A549 (cell line): ENCODE measurements at regions not wholly inside any gene's neighbourhood (a gene's known extent, or its start where the extent isn't known, plus 50 kb on each side); places are given as distances from the start of the nearest gene placed in this dataset.

Source experiments
- ATAC-seq, 2 experiments: fragments of 200-7000 bp in 1 of 2; fragments of >200 bp in 1 of 2; cut with Nextera tagmentation in 1 of 2; cut with Tn5 transposase in 1 of 2; 3 replicates each; pipeline versions ENCODE4 v1.8.0 to v1.9.1; 2018 to 2020; ENCODE audit warnings: mild to moderate bottlenecking in 1 of 2, moderate library complexity in 1 of 2
- CTCF ChIA-PET: fragments of 300-600 bp; sonication (Branson Sonifier 250); formaldehyde crosslinking; extraction: SDS; loops from one replicate; lab custom pipeline; 2021; ENCODE audit warnings: antibody characterized with exemption, inconsistent platforms; lab: Yijun Ruan, JAX
- POLR2A ChIA-PET: fragments of 350-600 bp; formaldehyde crosslinking; extraction: SDS; loops from one replicate; lab custom pipeline; 2021; ENCODE audit warnings: antibody characterized with exemption, inconsistent platforms; lab: Yijun Ruan, JAX
- DNase-seq, 2 experiments: peaks; one replicate each; pipeline versions ENCODE4 v3.0.0 to v3.0.0-alpha.2; 2011 to 2016; ENCODE audit warnings: low read depth in 1 of 2, low spot score in 1 of 2
- FAIRE-seq: peaks from 2 replicates; lab custom pipeline; 2011; peaks lifted over from hg19 to GRCh38; lab: Jason Lieb, UNC
- H3K27ac ChIP-seq, 2 experiments: fragments of >200 bp; sonication (Bioruptor Twin); formaldehyde crosslinking; 3 replicates each; pipeline ENCODE4 v1.5.1; 2016 to 2017
- H3K4me1 ChIP-seq: fragments of >200 bp; sonication (Bioruptor Twin); formaldehyde crosslinking; 3 replicates; pipeline ENCODE4 v1.6.1; 2016
- H3K4me2 ChIP-seq: fragments of >200 bp; sonication (Bioruptor Twin); formaldehyde crosslinking; 3 replicates; pipeline ENCODE4 v1.6.1; 2016
- H3K4me3 ChIP-seq: fragments of >200 bp; sonication (Bioruptor Twin); formaldehyde crosslinking; 3 replicates; pipeline ENCODE4 v1.5.1; 2016
- H3K9me3 ChIP-seq: fragments of >200 bp; sonication (Bioruptor Twin); formaldehyde crosslinking; 3 replicates; pipeline ENCODE4 v1.6.1; 2016
- CBX2 ChIP-seq: fragments of 200-600 bp; sonication (generic); IDR thresholded peaks from 2 replicates; pipeline ENCODE4 v1.6.1; 2016; ENCODE audit warnings: low read depth, mild to moderate bottlenecking, borderline replicate concordance
- CEBPB ChIP-seq, 2 experiments: fragments of >200 bp in 1 of 2; sonication (Bioruptor Twin) in 1 of 2; formaldehyde crosslinking in 1 of 2; IDR thresholded peaks; 2 replicates each; pipeline ENCODE4 v1.6.1; 2012 to 2016
- CHD4 ChIP-seq: fragments of 200-600 bp; sonication (generic); IDR thresholded peaks from 2 replicates; pipeline ENCODE4 v1.6.1; 2016; ENCODE audit warnings: antibody characterized with exemption, mild to moderate bottlenecking, borderline replicate concordance
- EHF ChIP-seq: fragments of 250-450 bp; sonication (Bioruptor Pico); IDR thresholded peaks from 2 replicates; pipeline ENCODE4 v1.5.0; 2020; ENCODE audit warnings: mild to moderate bottlenecking
- FOXS1 ChIP-seq: fragments of 250-450 bp; sonication (Bioruptor Pico); IDR thresholded peaks from 2 replicates; pipeline ENCODE4 v1.5.0; 2020; ENCODE audit warnings: mild to moderate bottlenecking, moderate library complexity
- HDAC2 ChIP-seq: fragments of 200-600 bp; sonication (generic); IDR thresholded peaks from 2 replicates; pipeline ENCODE4 v1.6.1; 2016
- HOXB13 ChIP-seq: fragments of 250-450 bp; sonication (Bioruptor Pico); IDR thresholded peaks from 2 replicates; pipeline ENCODE4 v1.5.0; 2020; ENCODE audit warnings: low read depth, mild to moderate bottlenecking, moderate library complexity
- KDM1A ChIP-seq: fragments of 200-600 bp; sonication (generic); IDR thresholded peaks from 2 replicates; pipeline ENCODE4 v1.6.1; 2016; ENCODE audit warnings: low read depth, mild to moderate bottlenecking
- KDM5A ChIP-seq: fragments of 200-600 bp; sonication (generic); IDR thresholded peaks from 2 replicates; pipeline ENCODE4 v1.6.1; 2016; ENCODE audit warnings: antibody characterized with exemption, mild to moderate bottlenecking
- MAFK ChIP-seq: fragments of 450-650 bp; IDR thresholded peaks from 2 replicates; pipeline ENCODE4 v1.6.1; 2014; ENCODE audit not compliant: partially characterized antibody
- MAZ ChIP-seq: fragments of 150-350 bp; IDR thresholded peaks from 2 replicates; pipeline ENCODE4 v1.6.1; 2014; ENCODE audit warnings: antibody characterized with exemption, low read depth, low read length, borderline replicate concordance
- MYC ChIP-seq: IDR thresholded peaks from 2 replicates; pipeline ENCODE4 v1.6.1; 2012; ENCODE audit warnings: mild to moderate bottlenecking, inconsistent platforms, low read length, improper control_type of control experiment, borderline replicate concordance
- POLR2AphosphoS2 ChIP-seq: conservative IDR thresholded peaks from 2 replicates; pipeline ENCODE4 v1.6.1; 2012; ENCODE audit warnings: low read length, improper control_type of control experiment, inconsistent platforms
- RAD21 ChIP-seq, 2 experiments: fragments of >200 bp in 1 of 2; sonication (Bioruptor Twin) in 1 of 2; formaldehyde crosslinking in 1 of 2; IDR thresholded peaks in 1 of 2; conservative IDR thresholded peaks in 1 of 2; 2 replicates in 1 of 2; 3 replicates in 1 of 2; pipeline ENCODE4 v1.6.1; 2012 to 2018; ENCODE audit warnings: inconsistent platforms in 1 of 2
- RARB ChIP-seq: fragments of 250-450 bp; sonication (Bioruptor Pico); IDR thresholded peaks from 2 replicates; pipeline ENCODE4 v1.8.0; 2021; ENCODE audit warnings: mild to moderate bottlenecking, moderate library complexity
- RCOR1 ChIP-seq: fragments of 150-350 bp; IDR thresholded peaks from 2 replicates; pipeline ENCODE4 v1.6.1; 2014; ENCODE audit warnings: antibody characterized with exemption, low read length, low read depth
- SREBF2 ChIP-seq: fragments of 450-650 bp; IDR thresholded peaks from 2 replicates; pipeline ENCODE4 v1.6.1; 2014; ENCODE audit warnings: mild to moderate bottlenecking, moderate library complexity
- ZSCAN20 ChIP-seq: fragments of 250-450 bp; sonication (Bioruptor Pico); IDR thresholded peaks from 2 replicates; pipeline ENCODE4 v1.8.0; 2022; ENCODE audit warnings: mild to moderate bottlenecking, moderate library complexity
- WGBS: methylation state at CpG from one replicate; pipeline ENCODE4 v1.1.6; 2017; ENCODE audit errors: missing lambda C conversion rate; 5-methylcytosine and 5-hydroxymethylcytosine counted together
- TF ChIP-seq, protein P1 (sequence below): IDR thresholded peaks from 2 replicates; pipeline ENCODE4 v1.6.1; 2012

GRCh38 chr1:112265931-112266330 is 130.1 kb upstream of the CTTNBP2NL start:
- no peak for ATAC-seq
- H3K9me3 ChIP-seq: no peaks in the 10 kb centered on the region; the same call in 2 of the 3 replicates
- FAIRE-seq: no peak
- H3K27ac ChIP-seq: no peak overlapping the region
- no peaks in the 10 kb centered on the region for H3K4me1 ChIP-seq
- POLR2A ChIA-PET: no interaction called here
- CTCF ChIA-PET: no interaction called here
- no peak for DNase-seq
- H3K4me3 ChIP-seq: no peak overlapping the region
- H3K4me2 ChIP-seq: no peak overlapping the region
- TF ChIP-seq CEBPB (IDR thresholded peaks at IDR 0.05) (no peak), EHF (CRISPR knock-in tag) (no peak), FOXS1 (CRISPR knock-in tag) (no peak), HOXB13 (no peak), CHD4 (no peak), MAZ (no peak), RAD21 (conservative IDR thresholded peaks at IDR 0.05 in 1 of 2, IDR thresholded peaks at IDR 0.05 in 1 of 2) (no peak), KDM5A (no peak), CBX2 (no peak), MYC (no peak), POLR2AphosphoS2 (no peak), HDAC2 (no peak)
- TF ChIP-seq, protein P1, sequence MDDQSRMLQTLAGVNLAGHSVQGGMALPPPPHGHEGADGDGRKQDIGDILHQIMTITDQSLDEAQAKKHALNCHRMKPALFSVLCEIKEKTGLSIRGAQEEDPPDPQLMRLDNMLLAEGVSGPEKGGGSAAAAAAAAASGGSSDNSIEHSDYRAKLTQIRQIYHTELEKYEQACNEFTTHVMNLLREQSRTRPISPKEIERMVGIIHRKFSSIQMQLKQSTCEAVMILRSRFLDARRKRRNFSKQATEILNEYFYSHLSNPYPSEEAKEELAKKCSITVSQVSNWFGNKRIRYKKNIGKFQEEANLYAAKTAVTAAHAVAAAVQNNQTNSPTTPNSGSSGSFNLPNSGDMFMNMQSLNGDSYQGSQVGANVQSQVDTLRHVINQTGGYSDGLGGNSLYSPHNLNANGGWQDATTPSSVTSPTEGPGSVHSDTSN: no peak
- 16% methylated on average over 1 of the region's 1 CpG for WGBS

DNA sequence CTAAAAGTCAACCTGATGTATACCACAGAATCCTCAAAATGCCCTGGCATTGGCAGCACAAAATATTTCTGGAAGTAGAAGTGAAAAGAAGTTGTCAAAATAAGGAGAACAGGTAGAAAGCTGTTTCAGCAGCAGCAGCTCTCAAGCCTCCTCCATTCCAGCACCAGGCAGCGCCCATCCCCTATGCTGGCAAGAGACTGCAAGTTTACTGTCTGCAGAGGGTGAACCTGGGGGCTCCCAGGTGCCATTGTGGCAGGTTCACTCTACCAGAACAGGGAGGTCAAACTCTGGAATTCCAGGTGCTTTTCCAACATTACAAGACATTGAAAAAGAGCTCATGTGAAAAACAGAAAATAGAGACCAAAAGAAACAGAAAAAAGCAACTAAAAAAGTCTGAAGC is 128.8 kb upstream of the CTTNBP2NL start:
- H3K4me2 ChIP-seq: no peak overlapping the region
- WGBS: 23% methylated on average over 1 of the region's 1 CpG
- no peak overlapping the region for H3K4me3 ChIP-seq
- ATAC-seq: no peak
- no peak overlapping the region for H3K27ac ChIP-seq
- FAIRE-seq: no peak
- no peaks in the 10 kb centered on the region; the same call in 2 of the 3 replicates for H3K9me3 ChIP-seq
- ChIA-PET POLR2A (no interaction called here), CTCF (interaction anchor here (1.6 kb wide), 1 partner anchor 91 kb away, joined by 4 read pairs; no protein-coding TSS in a partner anchor)
- no peaks in the 10 kb centered on the region for H3K4me1 ChIP-seq
- no peak for DNase-seq
- no peak for TF ChIP-seq KDM1A
- TF ChIP-seq SREBF2: no peak

GRCh38 chr1:112267929-112268328 is 128.1 kb upstream of the CTTNBP2NL start:
- no peak for DNase-seq

DNA sequence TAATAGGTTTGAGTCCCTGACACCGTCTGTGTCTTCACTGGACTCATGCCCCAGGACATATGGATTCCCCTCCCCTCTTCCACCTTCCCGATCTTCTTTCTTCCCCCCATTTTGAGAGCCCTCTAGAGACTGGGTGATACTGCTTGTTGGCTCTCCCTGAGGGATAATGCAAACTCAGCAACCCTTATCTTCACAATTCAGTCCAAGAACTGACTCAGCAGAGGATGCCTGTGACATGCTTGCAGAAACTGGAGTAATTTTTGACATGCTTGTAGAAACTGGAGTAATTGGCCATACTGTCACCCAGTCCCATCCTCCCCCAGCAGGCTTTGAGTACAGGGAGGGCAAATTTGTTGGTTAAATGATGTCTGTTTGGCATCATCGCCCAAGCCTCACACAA is 127.6 kb upstream of the CTTNBP2NL start:
- ATAC-seq (no peak), DNase-seq (no peak), FAIRE-seq (no peak)
- Histone ChIP-seq H3K4me3 (no peak overlapping the region), H3K4me1 (no peaks in the 10 kb centered on the region), H3K27ac (no peak overlapping the region), H3K9me3 (no peaks in the 10 kb centered on the region; the same call in 1 of the 3 replicates), H3K4me2 (no peak overlapping the region)
- CTCF ChIA-PET: interaction anchor here (1.6 kb wide), 1 partner anchor 90 kb away, joined by 4 read pairs; no protein-coding TSS in a partner anchor
- POLR2A ChIA-PET: no interaction called here
- TF ChIP-seq ZSCAN20 (CRISPR knock-in tag) (no peak), MAFK (peak; percentile 46)
- WGBS: 23% methylated on average over 3 of the region's 3 CpGs

More at GRCh38 chr1:112267929-112268328, 128.1 kb upstream of the CTTNBP2NL start:
- ChIA-PET POLR2A (no interaction called here), CTCF (interaction anchor here (1.6 kb wide), 1 partner anchor 90 kb away, joined by 4 read pairs; no protein-coding TSS in a partner anchor)
- Histone ChIP-seq H3K27ac (no peak overlapping the region), H3K9me3 (no peaks in the 10 kb centered on the region; the same call in 2 of the 3 replicates), H3K4me3 (no peak overlapping the region), H3K4me1 (no peaks in the 10 kb centered on the region), H3K4me2 (no peak overlapping the region)
- FAIRE-seq: no peak
- TF ChIP-seq RARB (CRISPR knock-in tag) (no peak), RCOR1 (no peak)
- ATAC-seq: no peak
